HG02884 (cell line): ENCODE measurements at regions not wholly inside any gene's neighbourhood (a gene's known extent, or its start where the extent isn't known, plus 50 kb on each side); places are given as distances from the start of the nearest gene placed in this dataset.
"Not testable (repeated sequence)": the region's sequence is repeated elsewhere in the genome, so short reads cannot be mapped to it uniquely, and the experiment has no call there.

Experiments
- ATAC-seq: cut with Tn5 transposase; IDR thresholded peaks from one replicate; pipeline ENCODE4 v1.9.1; 2021; ENCODE audit warnings: mild to moderate bottlenecking, moderate library complexity; ENCODE audit not compliant: unreplicated experiment

DNA sequence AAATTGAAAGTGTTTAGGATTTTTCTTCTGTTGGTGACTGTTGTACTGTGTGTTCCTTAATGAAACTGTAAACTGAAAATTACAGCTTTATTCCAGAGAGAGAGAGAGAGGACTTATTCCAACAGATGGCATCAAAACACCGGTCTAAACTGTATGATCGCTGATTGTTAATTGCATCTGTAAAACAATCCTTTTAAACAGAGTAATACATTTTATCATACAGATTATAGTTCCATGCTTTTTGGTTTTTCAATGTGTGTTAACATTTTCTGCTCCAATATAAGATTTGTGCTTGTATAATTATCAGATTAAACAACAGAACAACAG, 289.7 kb upstream of the DNAJC19 start:
- no peak for ATAC-seq

DNA sequence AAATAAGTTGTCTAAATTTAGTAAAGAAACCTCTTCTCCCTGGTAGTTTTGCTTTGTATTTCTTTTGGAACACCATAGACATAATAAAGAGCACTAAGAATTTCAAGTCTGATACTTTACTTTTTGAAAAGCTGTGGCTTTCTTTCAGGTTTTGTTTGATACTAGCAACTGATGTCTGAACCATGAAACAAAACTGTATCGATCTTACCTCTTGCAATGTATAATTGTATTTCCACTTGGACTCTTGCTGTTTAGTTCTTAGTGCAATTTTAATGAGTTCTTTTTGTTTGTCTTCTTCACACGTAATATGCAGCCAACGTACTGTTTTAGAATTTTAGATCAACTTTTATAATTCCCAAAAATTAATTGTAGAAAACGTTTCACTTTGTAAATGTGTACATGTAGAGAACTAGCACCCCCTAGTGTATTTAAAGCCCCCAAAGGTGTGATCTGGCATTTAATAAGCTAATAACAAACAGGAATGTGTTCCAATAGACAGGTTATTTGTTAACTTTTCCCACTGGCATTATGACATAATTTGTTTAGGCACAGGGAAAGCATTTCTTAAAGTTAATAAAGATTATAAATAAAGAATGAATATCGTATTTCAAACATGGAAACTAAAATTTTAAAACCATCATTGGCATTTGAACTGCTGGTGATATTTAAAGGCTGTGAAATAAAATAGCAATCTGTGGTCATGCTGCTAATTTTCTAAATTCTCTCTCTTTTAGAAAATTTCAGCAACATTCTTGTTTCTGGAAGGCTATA, 289.1 kb upstream of the DNAJC19 start:
- ATAC-seq = no peak

- ATAC-seq = no peak
These were observed 286.9 kb upstream of the DNAJC19 start for GRCh38 chr3:181276358-181276896.

- no peak for ATAC-seq
These were observed 284.5 kb upstream of the DNAJC19 start for GRCh38 chr3:181274025-181274424.

DNA sequence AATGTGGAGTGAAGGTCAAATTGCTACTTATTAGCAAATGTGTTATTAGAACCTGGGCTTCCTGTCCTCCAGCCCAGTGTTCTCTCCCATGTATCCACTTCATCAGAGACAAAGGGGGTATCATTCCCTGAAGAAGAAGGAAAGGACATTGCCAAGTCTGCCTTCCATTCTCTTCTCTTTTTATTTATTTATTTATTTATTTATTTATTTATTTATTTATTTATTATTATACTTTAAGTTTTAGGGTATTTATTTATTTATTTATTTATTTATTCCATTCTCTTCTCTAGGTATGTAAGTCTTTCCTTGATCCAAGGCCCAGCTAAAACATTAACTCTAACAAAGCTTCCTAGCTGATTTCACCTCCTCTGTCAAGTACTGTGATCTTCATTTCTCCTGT, 277.8 kb upstream of the DNAJC19 start:
- no peak for ATAC-seq

- ATAC-seq = peak; percentile 89
These were observed 276.3 kb upstream of the DNAJC19 start for GRCh38 chr3:181265750-181266333.

- ATAC-seq = no peak
These were observed 274.9 kb upstream of the DNAJC19 start for GRCh38 chr3:181264486-181264885.

DNA sequence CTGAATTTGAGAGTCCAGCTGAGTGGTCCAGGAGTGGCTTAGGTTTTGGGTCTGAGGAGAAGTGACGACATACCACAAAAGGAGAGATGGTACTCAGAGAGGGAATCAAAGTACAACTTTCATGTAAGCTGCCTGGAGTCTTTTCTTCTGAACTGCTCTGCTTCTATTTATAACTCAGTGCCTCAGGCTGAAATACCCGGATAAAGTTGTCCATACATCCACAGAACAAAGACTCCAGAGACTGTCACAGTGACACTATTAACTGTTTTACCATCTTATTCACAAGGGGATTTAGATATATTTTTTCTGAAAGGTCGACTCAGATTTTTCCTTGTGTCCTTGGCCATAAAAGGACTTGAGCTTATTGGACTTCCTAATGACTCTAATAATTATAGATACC, 264.3 kb upstream of the DNAJC19 start:
- ATAC-seq = no peak

DNA sequence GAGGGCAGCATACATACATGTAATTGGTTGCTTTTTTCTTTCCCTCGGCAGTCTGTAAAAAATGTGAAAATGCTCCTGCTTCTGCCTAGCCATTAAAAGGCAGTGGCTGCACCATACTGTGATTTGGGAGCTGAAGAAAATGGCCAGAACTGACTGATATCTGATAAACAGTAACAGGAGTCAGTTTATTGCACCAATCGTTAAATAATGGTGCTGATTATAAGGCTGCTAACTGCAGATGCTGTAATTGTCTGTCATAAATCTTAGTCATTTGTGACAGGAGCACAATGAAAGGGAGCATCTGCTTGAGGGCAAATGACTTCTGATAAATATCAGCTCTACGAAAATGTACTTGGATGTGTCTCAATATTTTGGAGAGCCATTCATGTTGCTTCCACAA, 263.1 kb upstream of the DNAJC19 start:
- no peak for ATAC-seq

DNA sequence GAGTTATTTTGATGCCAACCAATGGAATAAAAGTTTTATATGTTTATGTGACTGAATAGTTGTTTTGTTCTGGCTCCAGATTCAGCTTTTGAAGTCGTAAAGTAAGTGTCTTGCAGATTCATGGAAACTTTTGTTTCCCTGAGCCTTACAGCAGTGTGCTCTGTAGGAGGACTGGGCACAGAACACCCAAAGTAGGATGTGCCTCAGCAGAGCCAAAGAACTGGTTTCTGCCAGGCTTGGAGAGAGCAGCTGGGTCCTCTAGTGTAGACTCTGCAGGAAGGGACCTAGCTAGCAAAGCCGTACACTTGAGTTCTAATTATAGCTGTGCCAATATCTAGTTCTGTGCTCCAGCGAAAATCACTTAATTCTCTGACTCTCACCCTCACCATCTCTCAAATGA, 261.2 kb upstream of the DNAJC19 start:
- no peak for ATAC-seq

- no peak for ATAC-seq
These were observed 249.9 kb upstream of the DNAJC19 start for GRCh38 chr3:181239441-181239840.

DNA sequence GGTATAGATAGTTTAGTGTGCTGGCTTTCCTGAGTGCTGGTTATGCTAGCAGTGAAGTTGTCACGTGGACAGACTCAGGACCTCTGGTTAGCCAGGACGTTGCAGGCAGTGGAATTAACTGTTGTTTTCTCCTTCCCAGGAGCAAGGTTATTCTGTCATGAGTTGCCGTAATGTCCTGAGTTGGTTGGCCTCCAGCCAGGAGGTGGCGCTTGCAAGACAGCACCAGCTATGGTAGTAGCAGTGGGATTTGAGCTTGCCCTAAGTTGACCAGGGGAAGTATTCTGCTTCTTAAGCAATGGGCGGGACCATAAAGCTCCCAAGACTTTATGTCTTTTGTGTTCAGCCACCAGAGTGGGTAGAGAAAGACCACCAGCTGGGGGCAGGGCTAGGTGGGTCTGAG, 240.7 kb upstream of the DNAJC19 start:
- no peak for ATAC-seq

GRCh38 chr3:181213347-181213746, 223.8 kb upstream of the DNAJC19 start:
- no peak for ATAC-seq

DNA sequence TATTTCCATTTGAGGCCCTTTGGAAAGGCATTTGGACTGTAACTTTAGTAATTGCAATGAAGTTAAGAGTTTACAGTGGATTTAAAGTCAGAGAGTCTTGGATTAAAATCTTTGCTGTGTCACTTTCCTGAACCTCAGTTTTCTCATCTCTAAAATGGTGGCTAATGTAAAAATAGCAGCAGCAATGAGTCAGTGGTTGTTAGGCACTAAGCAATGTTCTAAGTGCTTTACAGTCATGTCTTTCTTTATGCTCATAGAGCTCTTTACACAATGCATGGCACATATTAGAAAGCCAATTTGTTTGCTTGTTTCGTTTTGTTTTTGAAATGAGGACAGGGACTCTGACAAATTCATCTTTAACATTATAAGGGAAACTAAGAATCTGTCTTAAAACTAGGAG, 222.7 kb upstream of the DNAJC19 start:
- no peak for ATAC-seq

DNA sequence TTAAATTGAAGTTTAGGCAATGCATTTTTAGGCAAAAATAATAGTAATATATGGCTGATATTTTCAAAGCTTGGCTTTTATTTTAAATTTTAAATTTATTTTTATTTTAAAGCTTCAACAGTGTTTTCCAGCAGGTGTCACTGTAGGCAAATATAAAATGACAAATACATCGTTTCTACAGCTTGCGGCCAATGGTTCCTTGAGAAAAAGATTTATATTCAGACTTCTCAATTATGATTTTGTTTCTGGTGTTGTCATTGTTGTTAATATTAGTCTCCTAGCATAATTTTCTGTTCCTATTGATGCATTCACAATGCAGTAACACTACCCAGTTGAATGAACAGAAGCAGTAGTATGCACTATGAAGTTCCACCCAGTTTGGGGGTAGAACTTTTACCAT, 220.7 kb upstream of the DNAJC19 start:
- no peak for ATAC-seq

- ATAC-seq = no peak
These were observed 200.0 kb upstream of the DNAJC19 start for GRCh38 chr3:181189556-181189955.

GRCh38 chr3:181183764-181184163, 194.2 kb upstream of the DNAJC19 start:
- no peak for ATAC-seq

DNA sequence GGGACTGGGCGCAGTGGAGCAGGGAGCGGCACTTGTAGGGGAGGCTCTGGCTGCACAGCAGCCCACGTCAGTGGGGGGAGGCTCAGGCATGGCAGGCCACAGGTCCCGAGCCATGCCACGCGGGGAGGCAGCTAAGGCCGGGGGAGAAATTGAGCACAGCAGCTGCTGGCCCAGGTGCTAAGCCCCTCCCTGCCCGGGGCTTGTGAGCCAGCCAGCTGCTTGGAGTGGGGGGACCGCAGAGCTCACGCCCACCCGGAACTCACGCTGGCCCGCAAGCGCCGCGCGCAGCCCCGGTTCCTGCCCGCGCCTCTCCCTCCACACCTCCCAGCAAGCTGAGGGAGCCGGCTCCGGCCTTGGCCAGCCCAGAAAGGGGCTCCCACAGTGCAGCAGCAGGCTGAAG, 193.5 kb upstream of the DNAJC19 start:
- ATAC-seq = not testable (repeated sequence)

DNA sequence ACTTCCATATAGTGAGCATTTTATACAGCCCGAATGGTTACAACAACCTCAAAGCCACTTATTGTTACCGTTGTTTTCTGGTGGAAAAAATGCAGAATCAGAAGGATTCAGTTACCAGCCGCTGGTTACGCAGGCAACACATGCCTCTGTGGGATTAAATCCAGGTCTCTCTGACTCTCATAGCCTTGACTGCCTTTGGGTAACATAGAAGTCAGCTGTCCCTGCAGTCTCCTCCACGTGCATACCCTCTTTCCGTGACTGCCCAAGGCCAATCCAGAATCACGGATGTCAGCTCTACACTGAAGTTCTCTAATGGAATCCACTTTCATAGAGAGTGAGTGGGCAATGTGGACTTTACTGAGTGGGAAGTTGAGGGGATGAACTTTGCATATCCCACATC, 189.5 kb upstream of the DNAJC19 start:
- no peak for ATAC-seq

GRCh38 chr3:181176601-181177000, 187.1 kb upstream of the DNAJC19 start:
- ATAC-seq = no peak

GRCh38 chr3:181174676-181175233, 185.2 kb upstream of the DNAJC19 start:
- ATAC-seq = no peak

GRCh38 chr3:181174022-181174421, 184.5 kb upstream of the DNAJC19 start:
- no peak for ATAC-seq
